ENCODE measurements at regions not wholly inside any gene's neighbourhood (a gene's known extent, or its start where the extent isn't known, plus 50 kb on each side); places are given as distances from the start of the nearest gene placed in this dataset.
"Not testable (repeated sequence)": the region's sequence is repeated elsewhere in the genome, so short reads cannot be mapped to it uniquely, and the experiment has no call there.

GRCh38 chr6:86440608-86441007, 496.7 kb upstream of the HTR1E start:
- no peak overlapping the region for H3K4me3 ChIP-seq (ENCODE audit: low read length)
- no peaks in the 10 kb centered on the region for H3K4me1 ChIP-seq (ENCODE audit: control insufficient read depth, insufficient read depth, low read length)
- no peaks in the 10 kb centered on the region for H3K9me3 ChIP-seq (ENCODE audit: control insufficient read depth, low read length)
- no peak overlapping the region for H3K9ac ChIP-seq (ENCODE audit: low read length)
- H3K27me3 ChIP-seq (ENCODE audit: control insufficient read depth, insufficient read depth, low read length): no peaks in the 10 kb centered on the region
- H3K36me3 ChIP-seq (ENCODE audit: control insufficient read depth, insufficient read depth, low read length): no peaks in the 10 kb centered on the region

- Histone ChIP-seq H3K27me3 (ENCODE audit: control insufficient read depth, insufficient read depth, low read length) (no peaks in the 10 kb centered on the region), H3K9ac (ENCODE audit: low read length) (no peak overlapping the region), H3K9me3 (ENCODE audit: control insufficient read depth, low read length) (no peaks in the 10 kb centered on the region), H3K4me1 (ENCODE audit: control insufficient read depth, insufficient read depth, low read length) (no peaks in the 10 kb centered on the region), H3K4me3 (ENCODE audit: low read length) (no peak overlapping the region), H3K36me3 (ENCODE audit: control insufficient read depth, insufficient read depth, low read length) (no peaks in the 10 kb centered on the region)
Measured at GRCh38 chr6:86423571-86423970, 513.8 kb upstream of the HTR1E start.

GRCh38 chr6:86412057-86412456, 525.3 kb upstream of the HTR1E start:
- H3K4me1 ChIP-seq (ENCODE audit: control insufficient read depth, insufficient read depth, low read length): no peaks in the 10 kb centered on the region
- H3K9ac ChIP-seq (ENCODE audit: low read length): no peak overlapping the region
- no peak overlapping the region for H3K4me3 ChIP-seq (ENCODE audit: low read length)
- no peaks in the 10 kb centered on the region for H3K9me3 ChIP-seq (ENCODE audit: control insufficient read depth, low read length)
- no peaks in the 10 kb centered on the region for H3K36me3 ChIP-seq (ENCODE audit: control insufficient read depth, insufficient read depth, low read length)
- H3K27me3 ChIP-seq (ENCODE audit: control insufficient read depth, insufficient read depth, low read length): no peaks in the 10 kb centered on the region

GRCh38 chr6:86407128-86407527, 530.2 kb upstream of the HTR1E start:
- Histone ChIP-seq H3K4me3 (ENCODE audit: low read length) (no peak overlapping the region), H3K36me3 (ENCODE audit: control insufficient read depth, insufficient read depth, low read length) (no peaks in the 10 kb centered on the region), H3K27me3 (ENCODE audit: control insufficient read depth, insufficient read depth, low read length) (no peaks in the 10 kb centered on the region), H3K4me1 (ENCODE audit: control insufficient read depth, insufficient read depth, low read length) (no peaks in the 10 kb centered on the region), H3K9me3 (ENCODE audit: control insufficient read depth, low read length) (no peaks in the 10 kb centered on the region), H3K9ac (ENCODE audit: low read length) (no peak overlapping the region)

GRCh38 chr6:86392850-86393249, 544.5 kb upstream of the HTR1E start:
- not testable (repeated sequence) for H3K4me1 ChIP-seq (ENCODE audit: control insufficient read depth, insufficient read depth, low read length); H3K9ac ChIP-seq (ENCODE audit: low read length); H3K36me3 ChIP-seq (ENCODE audit: control insufficient read depth, insufficient read depth, low read length); H3K27me3 ChIP-seq (ENCODE audit: control insufficient read depth, insufficient read depth, low read length); H3K9me3 ChIP-seq (ENCODE audit: control insufficient read depth, low read length); H3K4me3 ChIP-seq (ENCODE audit: low read length)

- no peaks in the 10 kb centered on the region for H3K36me3 ChIP-seq (ENCODE audit: control insufficient read depth, insufficient read depth, low read length)
Measured at GRCh38 chr6:86380571-86381125, 556.7 kb upstream of the HTR1E start.

GRCh38 chr6:86357877-86358276, 579.5 kb upstream of the HTR1E start:
- Histone ChIP-seq H3K27me3 (ENCODE audit: control insufficient read depth, insufficient read depth, low read length) (no peaks in the 10 kb centered on the region), H3K4me1 (ENCODE audit: control insufficient read depth, insufficient read depth, low read length) (no peaks in the 10 kb centered on the region), H3K9ac (ENCODE audit: low read length) (no peak overlapping the region), H3K9me3 (ENCODE audit: control insufficient read depth, low read length) (no peaks in the 10 kb centered on the region), H3K4me3 (ENCODE audit: low read length) (no peak overlapping the region), H3K36me3 (ENCODE audit: control insufficient read depth, insufficient read depth, low read length) (no peaks in the 10 kb centered on the region)

More at GRCh38 chr6:86380571-86381125, 556.7 kb upstream of the HTR1E start:
- Histone ChIP-seq H3K4me3 (ENCODE audit: low read length) (no peak overlapping the region), H3K27me3 (ENCODE audit: control insufficient read depth, insufficient read depth, low read length) (no peaks in the 10 kb centered on the region), H3K4me1 (ENCODE audit: control insufficient read depth, insufficient read depth, low read length) (no peaks in the 10 kb centered on the region), H3K9ac (ENCODE audit: low read length) (no peak overlapping the region), H3K9me3 (ENCODE audit: control insufficient read depth, low read length) (no peaks in the 10 kb centered on the region)

- Histone ChIP-seq H3K4me3 (ENCODE audit: low read length) (no peak overlapping the region), H3K27me3 (ENCODE audit: control insufficient read depth, insufficient read depth, low read length) (no peaks in the 10 kb centered on the region), H3K9ac (ENCODE audit: low read length) (no peak overlapping the region)
Measured at GRCh38 chr6:86355271-86355670, 582.1 kb upstream of the HTR1E start.

GRCh38 chr6:86331919-86332318, 605.4 kb upstream of the HTR1E start:
- Histone ChIP-seq H3K4me3 (ENCODE audit: low read length) (no peak overlapping the region), H3K9ac (ENCODE audit: low read length) (no peak overlapping the region), H3K27me3 (ENCODE audit: control insufficient read depth, insufficient read depth, low read length) (no peaks in the 10 kb centered on the region), H3K36me3 (ENCODE audit: control insufficient read depth, insufficient read depth, low read length) (no peaks in the 10 kb centered on the region), H3K9me3 (ENCODE audit: control insufficient read depth, low read length) (no peaks in the 10 kb centered on the region), H3K4me1 (ENCODE audit: control insufficient read depth, insufficient read depth, low read length) (no peaks in the 10 kb centered on the region)

More at GRCh38 chr6:86355271-86355670, 582.1 kb upstream of the HTR1E start:
- no peaks in the 10 kb centered on the region for H3K36me3 ChIP-seq (ENCODE audit: control insufficient read depth, insufficient read depth, low read length)
- no peaks in the 10 kb centered on the region for H3K9me3 ChIP-seq (ENCODE audit: control insufficient read depth, low read length)
- no peaks in the 10 kb centered on the region for H3K4me1 ChIP-seq (ENCODE audit: control insufficient read depth, insufficient read depth, low read length)

GRCh38 chr6:86331265-86331840, 606.0 kb upstream of the HTR1E start:
- no peak overlapping the region for H3K4me3 ChIP-seq (ENCODE audit: low read length)
- no peaks in the 10 kb centered on the region for H3K36me3 ChIP-seq (ENCODE audit: control insufficient read depth, insufficient read depth, low read length)
- no peaks in the 10 kb centered on the region for H3K27me3 ChIP-seq (ENCODE audit: control insufficient read depth, insufficient read depth, low read length)
- H3K9ac ChIP-seq (ENCODE audit: low read length): no peak overlapping the region
- no peaks in the 10 kb centered on the region for H3K9me3 ChIP-seq (ENCODE audit: control insufficient read depth, low read length)
- no peaks in the 10 kb centered on the region for H3K4me1 ChIP-seq (ENCODE audit: control insufficient read depth, insufficient read depth, low read length)

- no peak overlapping the region for H3K9ac ChIP-seq (ENCODE audit: low read length)
- H3K4me3 ChIP-seq (ENCODE audit: low read length): no peak overlapping the region
- H3K27me3 ChIP-seq (ENCODE audit: control insufficient read depth, insufficient read depth, low read length): no peaks in the 10 kb centered on the region
- H3K4me1 ChIP-seq (ENCODE audit: control insufficient read depth, insufficient read depth, low read length): no peaks in the 10 kb centered on the region
- no peaks in the 10 kb centered on the region for H3K9me3 ChIP-seq (ENCODE audit: control insufficient read depth, low read length)
- H3K36me3 ChIP-seq (ENCODE audit: control insufficient read depth, insufficient read depth, low read length): no peaks in the 10 kb centered on the region
Measured at GRCh38 chr6:86306210-86306609, 631.1 kb upstream of the HTR1E start.

GRCh38 chr6:86285876-86286275, 643.2 kb upstream of the SYNCRIP start:
- no peaks in the 10 kb centered on the region for H3K9me3 ChIP-seq (ENCODE audit: control insufficient read depth, low read length)
- no peaks in the 10 kb centered on the region for H3K4me1 ChIP-seq (ENCODE audit: control insufficient read depth, insufficient read depth, low read length)
- H3K27me3 ChIP-seq (ENCODE audit: control insufficient read depth, insufficient read depth, low read length): no peaks in the 10 kb centered on the region
- no peak overlapping the region for H3K4me3 ChIP-seq (ENCODE audit: low read length)
- no peaks in the 10 kb centered on the region for H3K36me3 ChIP-seq (ENCODE audit: control insufficient read depth, insufficient read depth, low read length)
- no peak overlapping the region for H3K9ac ChIP-seq (ENCODE audit: low read length)
